ENCODE measurements at regions not wholly inside any gene's neighbourhood (a gene's known extent, or its start where the extent isn't known, plus 50 kb on each side); places are given as distances from the start of the nearest gene placed in this dataset.

DNA sequence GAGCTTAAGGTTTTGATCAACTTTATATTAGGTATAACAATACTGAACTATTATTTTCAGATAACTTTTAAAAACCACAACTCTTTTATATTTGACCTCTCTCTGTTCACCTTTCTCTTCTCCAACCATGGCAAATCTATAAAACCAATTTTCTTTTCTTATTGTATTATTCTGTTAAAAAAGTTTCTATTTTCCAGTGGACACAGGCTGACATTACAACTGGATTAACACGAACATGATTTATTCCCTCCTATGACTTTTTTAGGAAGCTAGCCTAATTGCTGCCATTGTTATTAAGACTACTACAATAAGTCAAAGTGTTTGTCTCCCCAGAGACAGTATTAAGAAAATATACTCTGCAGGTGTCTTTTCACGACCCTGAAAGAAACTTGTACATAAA is 2291.1 kb upstream of the PCDH20 start:
- TF ChIP-seq CTCF (IDR thresholded peaks at IDR 0.05) (no peak), MAX (CRISPR knock-in tag; IDR thresholded peaks at IDR 0.05) (no peak), NR3C1 (CRISPR knock-in tag; conservative IDR thresholded peaks at IDR 0.05; ENCODE audit: low read depth) (no peak), JUN (CRISPR knock-in tag; IDR thresholded peaks at IDR 0.05) (no peak), ZNF121 (CRISPR knock-in tag; IDR thresholded peaks at IDR 0.05) (no peak), FOXK1 (CRISPR knock-in tag; IDR thresholded peaks at IDR 0.05) (no peak), ATF2 (CRISPR knock-in tag; IDR thresholded peaks at IDR 0.05; ENCODE audit: borderline replicate concordance, low read depth) (no peak), USF2 (CRISPR knock-in tag; IDR thresholded peaks at IDR 0.05) (no peak), CREB1 (CRISPR knock-in tag; IDR thresholded peaks at IDR 0.05) (no peak), TEAD1 (CRISPR knock-in tag; IDR thresholded peaks at IDR 0.05) (no peak)
